ENCODE measurements at regions not wholly inside any gene's neighbourhood (a gene's known extent, or its start where the extent isn't known, plus 50 kb on each side); places are given as distances from the start of the nearest gene placed in this dataset.

GRCh38 chr13:106246666-106247188 is 288.7 kb downstream of the EFNB2 start:
- no peak overlapping the region for H3K27ac ChIP-seq (ENCODE audit: extremely low read depth, low read depth, low read length)
- POLR2A ChIA-PET: no interaction called here
- H3K4me1 ChIP-seq (ENCODE audit: control insufficient read depth, insufficient read depth, low read length): no peaks in the 10 kb centered on the region
- H3K4me3 ChIP-seq (ENCODE audit: low read depth, low read length): no peak overlapping the region
- CTCF ChIA-PET: interaction anchor here (0.6 kb wide), 1 partner anchor 541 kb away, joined by 3 read pairs; no protein-coding TSS in a partner anchor
- no peaks in the 10 kb centered on the region for H3K36me3 ChIP-seq (ENCODE audit: control insufficient read depth in 2 of 2, insufficient read depth in 1 of 2, low read length in 2 of 2)
- H3K9me3 ChIP-seq (ENCODE audit: control insufficient read depth, insufficient read depth, low read depth, low read length): no peaks in the 10 kb centered on the region
- TF ChIP-seq SP7 (tag by site-specific recombination; IDR thresholded peaks at IDR 0.05): peak; percentile 91
- no peak for TF ChIP-seq ZNF596 (tag by site-specific recombination; IDR thresholded peaks at IDR 0.05)

- Histone ChIP-seq H3K36me3 (ENCODE audit: control insufficient read depth in 2 of 2, insufficient read depth in 1 of 2, low read length in 2 of 2) (no peaks in the 10 kb centered on the region), H3K4me3 (ENCODE audit: low read depth, low read length) (no peak overlapping the region), H3K27ac (ENCODE audit: extremely low read depth, low read depth, low read length) (no peak overlapping the region), H3K4me1 (ENCODE audit: control insufficient read depth, insufficient read depth, low read length) (no peaks in the 10 kb centered on the region), H3K9me3 (ENCODE audit: control insufficient read depth, insufficient read depth, low read depth, low read length) (no peaks in the 10 kb centered on the region)
- ChIA-PET POLR2A (no interaction called here), CTCF (interaction anchor here (0.6 kb wide), 1 partner anchor 540 kb away, joined by 3 read pairs; no protein-coding TSS in a partner anchor)
- TF ChIP-seq ZNF16 (tag by site-specific recombination; IDR thresholded peaks at IDR 0.05; ENCODE audit: low read depth) (no peak), ZNF792 (tag by site-specific recombination; IDR thresholded peaks at IDR 0.05) (no peak), ZNF544 (tag by site-specific recombination; IDR thresholded peaks at IDR 0.05) (no peak), PRDM2 (tag by site-specific recombination; IDR thresholded peaks at IDR 0.05; ENCODE audit: borderline replicate concordance) (no peak), CTCF (tag by site-specific recombination; IDR thresholded peaks at IDR 0.05) (no peak), ZNF133 (tag by site-specific recombination; IDR thresholded peaks at IDR 0.05) (no peak), ZSCAN30 (tag by site-specific recombination; IDR thresholded peaks at IDR 0.05) (no peak), KLF8 (tag by site-specific recombination; IDR thresholded peaks at IDR 0.05) (no peak)
Observed at GRCh38 chr13:106246242-106246641, 289.2 kb downstream of the EFNB2 start.

- ChIA-PET CTCF (interaction anchor here (0.7 kb wide), 1 partner anchor 56 kb away, joined by 3 read pairs; no protein-coding TSS in a partner anchor), POLR2A (no interaction called here)
- Histone ChIP-seq H3K27ac (ENCODE audit: extremely low read depth, low read depth, low read length) (no peak overlapping the region), H3K4me3 (ENCODE audit: low read depth, low read length) (no peak overlapping the region), H3K9me3 (ENCODE audit: control insufficient read depth, insufficient read depth, low read depth, low read length) (no peaks in the 10 kb centered on the region), H3K4me1 (ENCODE audit: control insufficient read depth, insufficient read depth, low read length) (no peaks in the 10 kb centered on the region), H3K36me3 (ENCODE audit: control insufficient read depth in 2 of 2, insufficient read depth in 1 of 2, low read length in 2 of 2) (no peaks in the 10 kb centered on the region)
- TF ChIP-seq PRDM1 (tag by site-specific recombination; IDR thresholded peaks at IDR 0.05): no peak
- TF ChIP-seq REPIN1 (tag by site-specific recombination; IDR thresholded peaks at IDR 0.05; ENCODE audit: low read depth): no peak
- no peak for TF ChIP-seq KLF1 (tag by site-specific recombination; IDR thresholded peaks at IDR 0.05)
- no peak for TF ChIP-seq ZNF23 (tag by site-specific recombination; IDR thresholded peaks at IDR 0.05; ENCODE audit: borderline replicate concordance)
- no peak for TF ChIP-seq ZNF645 (tag by site-specific recombination; IDR thresholded peaks at IDR 0.05)
- no peak for TF ChIP-seq ZNF621 (tag by site-specific recombination; IDR thresholded peaks at IDR 0.05)
- no peak for TF ChIP-seq ZBTB49 (tag by site-specific recombination; IDR thresholded peaks at IDR 0.05; ENCODE audit: low read depth)
- no peak for TF ChIP-seq ZNF501 (tag by site-specific recombination; IDR thresholded peaks at IDR 0.05)
- TF ChIP-seq ZIC2 (tag by site-specific recombination; IDR thresholded peaks at IDR 0.05): no peak
- TF ChIP-seq TCF7L2 (IDR thresholded peaks at IDR 0.05; ENCODE audit: borderline replicate concordance, low read depth, low read length): no peak
Observed at GRCh38 chr13:106243011-106243565, 292.4 kb downstream of the EFNB2 start.
